K562 (cell line): ENCODE measurements at regions not wholly inside any gene's neighbourhood (a gene's known extent, or its start where the extent isn't known, plus 50 kb on each side); places are given as distances from the start of the nearest gene placed in this dataset.

Source experiments
- ATAC-seq: fragments of 200-7000 bp; cut with Tn5 transposase; 3 replicates; pipeline ENCODE4 v1.9.1; 2020; ENCODE audit warnings: moderate library complexity
- BruUV-seq: library from RNA; stranded (reverse); fragments of 400-500 nt; replicated peaks from 2 replicates; lab custom pipeline; 2021; lab: Mats Ljungman, UMichigan
- CTCF ChIA-PET: fragments of 300-600 bp; formaldehyde crosslinking; extraction: SDS; loops from one replicate; lab custom pipeline; 2021; ENCODE audit warnings: low intra/inter-chr PET ratio; lab: Yijun Ruan, JAX
- POLR2A ChIA-PET: fragments of 300-600, 350-650 bp; sonication (Branson Sonifier 250); formaldehyde crosslinking; extraction: SDS; loops from one replicate; lab custom pipeline; 2021; ENCODE audit warnings: antibody characterized with exemption, inconsistent platforms; lab: Yijun Ruan, JAX
- DNase-seq, 4 experiments: peaks; one replicate each; pipeline versions ENCODE4 v3.0.0 to v3.0.0-alpha.2; 2011 to 2018; ENCODE audit warnings: low spot score in 3 of 4, mixed read lengths in 3 of 4; ENCODE audit errors: extremely low read depth in 1 of 4
- FAIRE-seq: peaks from 2 replicates; lab custom pipeline; 2011; peaks lifted over from hg19 to GRCh38; lab: Jason Lieb, UNC
- H2AFZ ChIP-seq: 2 replicates; pipeline ENCODE4 v1.6.0; 2011; ENCODE audit warnings: low read depth, low read length, control low read depth, inconsistent platforms
- H3K27ac ChIP-seq: fragments of 200-600 bp; 3 replicates; pipeline ENCODE4 v1.8.0; 2011; ENCODE audit warnings: low read depth, mild to moderate bottlenecking, control low read depth, inconsistent platforms, low read length, moderate library complexity, mixed read lengths; ENCODE audit errors: extremely low read depth
- H3K27me3 ChIP-seq, 2 experiments: fragments of 300-600 bp in 1 of 2; 2 replicates in 1 of 2; 3 replicates in 1 of 2; pipeline versions ENCODE4 v1.6.0 to v1.8.0; 2011; ENCODE audit warnings: inconsistent platforms in 2 of 2, low read length in 2 of 2, mild to moderate bottlenecking in 1 of 2, mixed read lengths in 1 of 2, moderate library complexity in 1 of 2; ENCODE audit not compliant: control insufficient read depth in 2 of 2, insufficient read depth in 2 of 2
- H3K36me3 ChIP-seq: fragments of 300-600 bp; 3 replicates; pipeline ENCODE4 v1.8.0; 2011; ENCODE audit warnings: mild to moderate bottlenecking, low read length, inconsistent platforms; ENCODE audit not compliant: control insufficient read depth, insufficient read depth
- H3K4me1 ChIP-seq, 2 experiments: fragments of 200-600 bp in 1 of 2; replicated peaks in 1 of 2; 2 replicates in 1 of 2; 3 replicates in 1 of 2; pipeline versions ENCODE4 v1.5.1 to v1.8.0; 2011; ENCODE audit warnings: inconsistent platforms in 2 of 2, low read length in 2 of 2, mild to moderate bottlenecking in 1 of 2, mixed read lengths in 1 of 2, moderate library complexity in 1 of 2; ENCODE audit not compliant: control insufficient read depth in 2 of 2, insufficient read depth in 2 of 2
- H3K4me2 ChIP-seq: 2 replicates; pipeline ENCODE4 v1.6.1; 2011; ENCODE audit warnings: low read length, control low read depth, inconsistent platforms, mixed read lengths; ENCODE audit not compliant: insufficient read depth
- H3K4me3 ChIP-seq: fragments of 200-600 bp; sonication (generic), shearing (Covaris generic); 2 replicates; pipeline ENCODE4 v1.5.1; 2016; ENCODE audit warnings: control low read depth, inconsistent platforms
- H3K79me2 ChIP-seq: fragments of 200-600 bp; 3 replicates; pipeline ENCODE4 v1.8.0; 2011; ENCODE audit warnings: low read length, inconsistent platforms; ENCODE audit not compliant: control insufficient read depth, insufficient read depth
- H3K9ac ChIP-seq, 2 experiments: 2 replicates each; pipeline versions ENCODE4 v1.6.0 to v1.6.1; 2011; ENCODE audit warnings: low read depth in 2 of 2, low read length in 2 of 2, control low read depth in 1 of 2, inconsistent platforms in 1 of 2, mild to moderate bottlenecking in 1 of 2, mixed read lengths in 1 of 2; ENCODE audit not compliant: insufficient read depth in 1 of 2
- H3K9me1 ChIP-seq: one replicate; pipeline ENCODE4 v1.6.0; 2011; ENCODE audit warnings: inconsistent platforms, mild to moderate bottlenecking, low read length, moderate library complexity; ENCODE audit not compliant: control insufficient read depth, insufficient read depth
- H3K9me3 ChIP-seq: replicated peaks from 2 replicates; pipeline ENCODE4 v1.5.1; 2011; ENCODE audit warnings: low read depth, low read length, inconsistent platforms; ENCODE audit not compliant: control insufficient read depth, insufficient read depth
- H4K20me1 ChIP-seq: replicated peaks from 2 replicates; pipeline ENCODE4 v1.6.1; 2011; ENCODE audit warnings: low read length, inconsistent platforms, mixed read lengths; ENCODE audit not compliant: control insufficient read depth, insufficient read depth
- ARHGAP35 ChIP-seq: fragments of 450-650 bp; IDR thresholded peaks from 2 replicates; pipeline ENCODE4 v1.6.1; 2018; ENCODE audit not compliant: partially characterized antibody
- COPS2 ChIP-seq: fragments of 450-650 bp; conservative IDR thresholded peaks from 2 replicates; pipeline ENCODE4 v1.6.1; 2016; ENCODE audit warnings: mild to moderate bottlenecking, moderate library complexity
- EP400 ChIP-seq: fragments of 450-650 bp; IDR thresholded peaks from 2 replicates; pipeline ENCODE4 v1.6.1; 2017; ENCODE audit warnings: antibody characterized with exemption, mild to moderate bottlenecking, moderate library complexity
- NRF1 ChIP-seq, 2 experiments: fragments of 450-650 bp; IDR thresholded peaks in 1 of 2; conservative IDR thresholded peaks in 1 of 2; 2 replicates each; pipeline ENCODE4 v1.6.1; 2014; ENCODE audit warnings: mild to moderate bottlenecking in 2 of 2
- RBM14 ChIP-seq: fragments of 200-400 bp; formaldehyde crosslinking; IDR thresholded peaks from 2 replicates; pipeline ENCODE4 v1.6.1; 2018; ENCODE audit warnings: low read depth, mild to moderate bottlenecking, low read length, moderate library complexity, borderline replicate concordance; ENCODE audit not compliant: insufficient read depth
- SMARCA4 ChIP-seq: fragments of 450-650 bp; IDR thresholded peaks from 2 replicates; pipeline ENCODE4 v1.6.1; 2016
- WGBS: fragments of 100-300 bp; shearing (Covaris generic); methylation state at CpG from one replicate; pipeline ENCODE4 v1.1.6; 2016; ENCODE audit warnings: low coverage, mixed read lengths; ENCODE audit not compliant: insufficient coverage; ENCODE audit errors: missing lambda C conversion rate; 5-methylcytosine and 5-hydroxymethylcytosine counted together
- in situ Hi-C: fragments of 300-500 bp; cut with MboI; formaldehyde crosslinking; loops from 4 replicates; pipeline ENCODE4 v1.15.0; 2018; ENCODE audit warnings: inconsistent platforms, mixed read lengths
- intact Hi-C: fragments of 100-400 bp; cut with micrococcal nuclease; formaldehyde crosslinking; loops from 2 replicates; pipeline ENCODE4 v1.14.2; 2022
- TF ChIP-seq, protein P1 (sequence below), 3 experiments: fragments of 200-800 bp in 1 of 3; fragments of 250-450 bp in 1 of 3; fragments of 450-650 bp in 1 of 3; sonication (Bioruptor Pico) in 1 of 3; sonication (Bioruptor generic) in 1 of 3; formaldehyde crosslinking in 1 of 3; IDR thresholded peaks; 2 replicates each; pipeline versions ENCODE4 v1.6.1 to v1.8.0; 2016 to 2022; ENCODE audit warnings: mild to moderate bottlenecking in 2 of 3, missing genetic modification characterization in 2 of 3, missing compliant biosample characterization in 1 of 3, moderate library complexity in 1 of 3
- TF ChIP-seq, protein P2 (sequence below): sonication (generic); formaldehyde crosslinking; IDR thresholded peaks from 2 replicates; pipeline ENCODE4 v1.8.1; 2023; ENCODE audit warnings: mild to moderate bottlenecking, missing genetic modification reagents
- TF ChIP-seq, protein P3 (sequence below): sonication (generic); formaldehyde crosslinking; IDR thresholded peaks from 2 replicates; pipeline ENCODE4 v1.8.0; 2022; ENCODE audit warnings: mild to moderate bottlenecking, missing genetic modification reagents
- TF ChIP-seq, protein P4 (sequence below), 2 experiments: IDR thresholded peaks; 2 replicates each; pipeline ENCODE4 v1.6.1; 2012; ENCODE audit warnings: improper control_type of control experiment in 2 of 2, low read depth in 2 of 2, low read length in 2 of 2, borderline replicate concordance in 1 of 2
- TF ChIP-seq, protein P5 (sequence below): fragments of 450-650 bp; IDR thresholded peaks from 2 replicates; pipeline ENCODE4 v1.6.1; 2018; ENCODE audit warnings: mild to moderate bottlenecking, low read depth; ENCODE audit not compliant: partially characterized antibody

DNA sequence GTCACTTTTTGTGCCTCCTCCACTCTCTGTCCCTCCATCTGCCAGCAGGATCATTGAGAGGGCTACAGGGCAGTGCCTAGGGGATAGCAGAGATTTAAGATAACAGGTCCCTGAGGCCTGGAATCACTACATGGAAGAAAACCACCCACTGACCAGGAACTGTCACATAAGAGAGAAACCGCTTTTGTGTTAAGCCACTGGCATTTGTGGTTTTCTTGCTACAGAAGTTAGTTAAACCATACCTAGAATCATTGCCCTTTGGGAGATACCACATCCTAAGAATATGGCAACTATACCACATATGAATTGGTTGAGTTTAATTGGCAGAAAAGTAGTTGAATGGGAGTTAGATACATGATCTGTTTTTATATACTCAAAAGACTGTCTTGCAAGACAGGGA is 112.8 kb upstream of the LPP start:
- WGBS, result 0% methylated on average over 1 of the region's 1 CpG
- H2AFZ ChIP-seq, result no peak overlapping the region
- no peak for ATAC-seq
- no peaks in the 10 kb centered on the region for H3K27me3 ChIP-seq
- ChIA-PET POLR2A (no interaction called here), CTCF (no interaction called here)
- in situ Hi-C loops, result no loop called here
- DNase-seq, result no peak
- H3K4me1 ChIP-seq, result no peaks in the 10 kb centered on the region
- FAIRE-seq, result no peak
- no peak overlapping the region for H3K9ac ChIP-seq
- intact Hi-C loops, result loop anchor here (5.0 kb wide), 1 partner anchor 299 kb away; no protein-coding TSS in a partner anchor
- H3K36me3 ChIP-seq, result no peaks in the 10 kb centered on the region
- H3K9me3 ChIP-seq, result no peaks in the 10 kb centered on the region
- no peak overlapping the region for H3K4me3 ChIP-seq
- no peak overlapping the region for H3K4me2 ChIP-seq
- no peaks in the 10 kb centered on the region; the same call in 1 of the 2 replicates for H4K20me1 ChIP-seq
- H3K79me2 ChIP-seq, result no peaks in the 10 kb centered on the region
- H3K9me1 ChIP-seq, result no peaks in the 10 kb centered on the region
- BruUV-seq, result no TSS peak
- H3K27ac ChIP-seq, result no peak overlapping the region
- TF ChIP-seq NRF1 (conservative IDR thresholded peaks at IDR 0.05 in 1 of 2, IDR thresholded peaks at IDR 0.05 in 1 of 2), result no peak
- TF ChIP-seq, protein P1, sequence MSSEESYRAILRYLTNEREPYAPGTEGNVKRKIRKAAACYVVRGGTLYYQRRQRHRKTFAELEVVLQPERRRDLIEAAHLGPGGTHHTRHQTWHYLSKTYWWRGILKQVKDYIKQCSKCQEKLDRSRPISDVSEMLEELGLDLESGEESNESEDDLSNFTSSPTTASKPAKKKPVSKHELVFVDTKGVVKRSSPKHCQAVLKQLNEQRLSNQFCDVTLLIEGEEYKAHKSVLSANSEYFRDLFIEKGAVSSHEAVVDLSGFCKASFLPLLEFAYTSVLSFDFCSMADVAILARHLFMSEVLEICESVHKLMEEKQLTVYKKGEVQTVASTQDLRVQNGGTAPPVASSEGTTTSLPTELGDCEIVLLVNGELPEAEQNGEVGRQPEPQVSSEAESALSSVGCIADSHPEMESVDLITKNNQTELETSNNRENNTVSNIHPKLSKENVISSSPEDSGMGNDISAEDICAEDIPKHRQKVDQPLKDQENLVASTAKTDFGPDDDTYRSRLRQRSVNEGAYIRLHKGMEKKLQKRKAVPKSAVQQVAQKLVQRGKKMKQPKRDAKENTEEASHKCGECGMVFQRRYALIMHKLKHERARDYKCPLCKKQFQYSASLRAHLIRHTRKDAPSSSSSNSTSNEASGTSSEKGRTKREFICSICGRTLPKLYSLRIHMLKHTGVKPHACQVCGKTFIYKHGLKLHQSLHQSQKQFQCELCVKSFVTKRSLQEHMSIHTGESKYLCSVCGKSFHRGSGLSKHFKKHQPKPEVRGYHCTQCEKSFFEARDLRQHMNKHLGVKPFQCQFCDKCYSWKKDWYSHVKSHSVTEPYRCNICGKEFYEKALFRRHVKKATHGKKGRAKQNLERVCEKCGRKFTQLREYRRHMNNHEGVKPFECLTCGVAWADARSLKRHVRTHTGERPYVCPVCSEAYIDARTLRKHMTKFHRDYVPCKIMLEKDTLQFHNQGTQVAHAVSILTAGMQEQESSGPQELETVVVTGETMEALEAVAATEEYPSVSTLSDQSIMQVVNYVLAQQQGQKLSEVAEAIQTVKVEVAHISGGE (CRISPR knock-in tag; IDR thresholded peaks at IDR 0.05), result no peak
- no peak for TF ChIP-seq RBM14
- TF ChIP-seq SMARCA4, result no peak
- TF ChIP-seq, protein P2, sequence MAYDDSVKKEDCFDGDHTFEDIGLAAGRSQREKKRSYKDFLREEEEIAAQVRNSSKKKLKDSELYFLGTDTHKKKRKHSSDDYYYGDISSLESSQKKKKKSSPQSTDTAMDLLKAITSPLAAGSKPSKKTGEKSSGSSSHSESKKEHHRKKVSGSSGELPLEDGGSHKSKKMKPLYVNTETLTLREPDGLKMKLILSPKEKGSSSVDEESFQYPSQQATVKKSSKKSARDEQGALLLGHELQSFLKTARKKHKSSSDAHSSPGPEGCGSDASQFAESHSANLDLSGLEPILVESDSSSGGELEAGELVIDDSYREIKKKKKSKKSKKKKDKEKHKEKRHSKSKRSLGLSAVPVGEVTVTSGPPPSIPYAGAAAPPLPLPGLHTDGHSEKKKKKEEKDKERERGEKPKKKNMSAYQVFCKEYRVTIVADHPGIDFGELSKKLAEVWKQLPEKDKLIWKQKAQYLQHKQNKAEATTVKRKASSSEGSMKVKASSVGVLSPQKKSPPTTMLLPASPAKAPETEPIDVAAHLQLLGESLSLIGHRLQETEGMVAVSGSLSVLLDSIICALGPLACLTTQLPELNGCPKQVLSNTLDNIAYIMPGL (CRISPR knock-in tag), result no peak
- TF ChIP-seq, protein P3, sequence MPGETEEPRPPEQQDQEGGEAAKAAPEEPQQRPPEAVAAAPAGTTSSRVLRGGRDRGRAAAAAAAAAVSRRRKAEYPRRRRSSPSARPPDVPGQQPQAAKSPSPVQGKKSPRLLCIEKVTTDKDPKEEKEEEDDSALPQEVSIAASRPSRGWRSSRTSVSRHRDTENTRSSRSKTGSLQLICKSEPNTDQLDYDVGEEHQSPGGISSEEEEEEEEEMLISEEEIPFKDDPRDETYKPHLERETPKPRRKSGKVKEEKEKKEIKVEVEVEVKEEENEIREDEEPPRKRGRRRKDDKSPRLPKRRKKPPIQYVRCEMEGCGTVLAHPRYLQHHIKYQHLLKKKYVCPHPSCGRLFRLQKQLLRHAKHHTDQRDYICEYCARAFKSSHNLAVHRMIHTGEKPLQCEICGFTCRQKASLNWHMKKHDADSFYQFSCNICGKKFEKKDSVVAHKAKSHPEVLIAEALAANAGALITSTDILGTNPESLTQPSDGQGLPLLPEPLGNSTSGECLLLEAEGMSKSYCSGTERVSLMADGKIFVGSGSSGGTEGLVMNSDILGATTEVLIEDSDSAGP (CRISPR knock-in tag), result no peak
- TF ChIP-seq, protein P4, sequence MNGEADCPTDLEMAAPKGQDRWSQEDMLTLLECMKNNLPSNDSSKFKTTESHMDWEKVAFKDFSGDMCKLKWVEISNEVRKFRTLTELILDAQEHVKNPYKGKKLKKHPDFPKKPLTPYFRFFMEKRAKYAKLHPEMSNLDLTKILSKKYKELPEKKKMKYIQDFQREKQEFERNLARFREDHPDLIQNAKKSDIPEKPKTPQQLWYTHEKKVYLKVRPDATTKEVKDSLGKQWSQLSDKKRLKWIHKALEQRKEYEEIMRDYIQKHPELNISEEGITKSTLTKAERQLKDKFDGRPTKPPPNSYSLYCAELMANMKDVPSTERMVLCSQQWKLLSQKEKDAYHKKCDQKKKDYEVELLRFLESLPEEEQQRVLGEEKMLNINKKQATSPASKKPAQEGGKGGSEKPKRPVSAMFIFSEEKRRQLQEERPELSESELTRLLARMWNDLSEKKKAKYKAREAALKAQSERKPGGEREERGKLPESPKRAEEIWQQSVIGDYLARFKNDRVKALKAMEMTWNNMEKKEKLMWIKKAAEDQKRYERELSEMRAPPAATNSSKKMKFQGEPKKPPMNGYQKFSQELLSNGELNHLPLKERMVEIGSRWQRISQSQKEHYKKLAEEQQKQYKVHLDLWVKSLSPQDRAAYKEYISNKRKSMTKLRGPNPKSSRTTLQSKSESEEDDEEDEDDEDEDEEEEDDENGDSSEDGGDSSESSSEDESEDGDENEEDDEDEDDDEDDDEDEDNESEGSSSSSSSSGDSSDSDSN (IDR thresholded peaks at IDR 0.05; ENCODE audit: borderline replicate concordance in 1 of 2, low read depth in 2 of 2, low read length in 2 of 2), result no peak
- no peak for TF ChIP-seq COPS2
- TF ChIP-seq EP400, result no peak
- no peak for TF ChIP-seq ARHGAP35
- TF ChIP-seq, protein P5, sequence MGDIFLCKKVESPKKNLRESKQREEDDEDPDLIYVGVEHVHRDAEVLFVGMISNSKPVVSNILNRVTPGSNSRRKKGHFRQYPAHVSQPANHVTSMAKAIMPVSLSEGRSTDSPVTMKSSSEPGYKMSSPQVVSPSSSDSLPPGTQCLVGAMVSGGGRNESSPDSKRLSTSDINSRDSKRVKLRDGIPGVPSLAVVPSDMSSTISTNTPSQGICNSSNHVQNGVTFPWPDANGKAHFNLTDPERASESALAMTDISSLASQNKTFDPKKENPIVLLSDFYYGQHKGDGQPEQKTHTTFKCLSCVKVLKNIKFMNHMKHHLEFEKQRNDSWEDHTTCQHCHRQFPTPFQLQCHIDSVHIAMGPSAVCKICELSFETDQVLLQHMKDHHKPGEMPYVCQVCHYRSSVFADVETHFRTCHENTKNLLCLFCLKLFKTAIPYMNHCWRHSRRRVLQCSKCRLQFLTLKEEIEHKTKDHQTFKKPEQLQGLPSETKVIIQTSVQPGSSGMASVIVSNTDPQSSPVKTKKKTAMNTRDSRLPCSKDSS, result no peak
